PFSK-1 (cell line): ENCODE measurements at regions not wholly inside any gene's neighbourhood (a gene's known extent, or its start where the extent isn't known, plus 50 kb on each side); places are given as distances from the start of the nearest gene placed in this dataset.

Experiments used
- FOXP2 ChIP-seq: optimal IDR thresholded peaks from 2 replicates; pipeline ENCODE3; 2011; ENCODE audit warnings: borderline replicate concordance, control low read depth, inconsistent platforms; ENCODE audit not compliant: insufficient read depth; ENCODE audit errors: extremely low read length, extremely low read depth
- POLR2AphosphoS5 ChIP-seq: IDR thresholded peaks from 2 replicates; pipeline ENCODE4 v1.6.1; 2012; ENCODE audit warnings: low read depth, mild to moderate bottlenecking, control low read depth, low read length, moderate library complexity
- SIN3A ChIP-seq: IDR thresholded peaks from 2 replicates; pipeline ENCODE4 v1.6.1; 2012; ENCODE audit warnings: mild to moderate bottlenecking, low read length, moderate library complexity, borderline replicate concordance; ENCODE audit not compliant: insufficient read depth
- TAF1 ChIP-seq: IDR thresholded peaks from 2 replicates; pipeline ENCODE4 v1.6.1; 2012; ENCODE audit warnings: low read length, control low read depth, borderline replicate concordance; ENCODE audit not compliant: insufficient read depth
- TF ChIP-seq, protein P1 (sequence below), 2 experiments: IDR thresholded peaks; 2 replicates each; pipeline versions ENCODE4 v1.6.1 to v1.8.0; 2011 to 2012; ENCODE audit warnings: low read depth in 2 of 2, low read length in 2 of 2, control low read depth in 1 of 2, inconsistent platforms in 1 of 2, mild to moderate bottlenecking in 1 of 2, moderate library complexity in 1 of 2; ENCODE audit not compliant: insufficient read depth in 1 of 2

DNA sequence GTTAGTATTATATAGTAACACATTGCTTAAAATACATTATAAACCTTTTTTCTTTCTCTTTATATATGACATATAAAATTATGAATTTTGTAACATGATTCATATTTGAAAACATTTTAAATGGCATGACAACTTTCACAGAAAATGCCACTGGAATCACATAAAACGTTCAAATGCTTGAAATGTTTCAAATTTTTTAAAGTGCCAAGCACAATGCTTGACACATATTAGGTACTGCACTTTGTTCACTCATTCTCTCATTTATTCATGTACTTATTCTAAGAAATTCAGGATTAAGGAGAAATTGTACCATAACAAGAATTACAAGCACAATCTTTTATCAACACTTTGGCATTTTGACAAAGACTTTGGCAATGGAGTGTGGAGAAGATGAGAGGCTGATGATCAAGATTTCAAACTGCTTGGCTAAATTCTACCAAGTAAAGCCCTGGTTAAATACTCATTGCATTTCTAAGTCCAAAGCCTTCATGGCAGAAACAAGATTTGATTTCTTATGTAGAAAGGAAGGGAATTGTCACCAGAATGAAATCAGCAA lies 232.2 kb downstream of the C12orf50 start:
- TF ChIP-seq, protein P1, sequence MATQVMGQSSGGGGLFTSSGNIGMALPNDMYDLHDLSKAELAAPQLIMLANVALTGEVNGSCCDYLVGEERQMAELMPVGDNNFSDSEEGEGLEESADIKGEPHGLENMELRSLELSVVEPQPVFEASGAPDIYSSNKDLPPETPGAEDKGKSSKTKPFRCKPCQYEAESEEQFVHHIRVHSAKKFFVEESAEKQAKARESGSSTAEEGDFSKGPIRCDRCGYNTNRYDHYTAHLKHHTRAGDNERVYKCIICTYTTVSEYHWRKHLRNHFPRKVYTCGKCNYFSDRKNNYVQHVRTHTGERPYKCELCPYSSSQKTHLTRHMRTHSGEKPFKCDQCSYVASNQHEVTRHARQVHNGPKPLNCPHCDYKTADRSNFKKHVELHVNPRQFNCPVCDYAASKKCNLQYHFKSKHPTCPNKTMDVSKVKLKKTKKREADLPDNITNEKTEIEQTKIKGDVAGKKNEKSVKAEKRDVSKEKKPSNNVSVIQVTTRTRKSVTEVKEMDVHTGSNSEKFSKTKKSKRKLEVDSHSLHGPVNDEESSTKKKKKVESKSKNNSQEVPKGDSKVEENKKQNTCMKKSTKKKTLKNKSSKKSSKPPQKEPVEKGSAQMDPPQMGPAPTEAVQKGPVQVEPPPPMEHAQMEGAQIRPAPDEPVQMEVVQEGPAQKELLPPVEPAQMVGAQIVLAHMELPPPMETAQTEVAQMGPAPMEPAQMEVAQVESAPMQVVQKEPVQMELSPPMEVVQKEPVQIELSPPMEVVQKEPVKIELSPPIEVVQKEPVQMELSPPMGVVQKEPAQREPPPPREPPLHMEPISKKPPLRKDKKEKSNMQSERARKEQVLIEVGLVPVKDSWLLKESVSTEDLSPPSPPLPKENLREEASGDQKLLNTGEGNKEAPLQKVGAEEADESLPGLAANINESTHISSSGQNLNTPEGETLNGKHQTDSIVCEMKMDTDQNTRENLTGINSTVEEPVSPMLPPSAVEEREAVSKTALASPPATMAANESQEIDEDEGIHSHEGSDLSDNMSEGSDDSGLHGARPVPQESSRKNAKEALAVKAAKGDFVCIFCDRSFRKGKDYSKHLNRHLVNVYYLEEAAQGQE (IDR thresholded peaks at IDR 0.05; ENCODE audit: insufficient read depth in 1 of 2, low read depth in 2 of 2, low read length in 2 of 2): no peak
- TF ChIP-seq FOXP2: no peak
- TF ChIP-seq POLR2AphosphoS5: no peak
- no peak for TF ChIP-seq TAF1
- TF ChIP-seq SIN3A: no peak

DNA sequence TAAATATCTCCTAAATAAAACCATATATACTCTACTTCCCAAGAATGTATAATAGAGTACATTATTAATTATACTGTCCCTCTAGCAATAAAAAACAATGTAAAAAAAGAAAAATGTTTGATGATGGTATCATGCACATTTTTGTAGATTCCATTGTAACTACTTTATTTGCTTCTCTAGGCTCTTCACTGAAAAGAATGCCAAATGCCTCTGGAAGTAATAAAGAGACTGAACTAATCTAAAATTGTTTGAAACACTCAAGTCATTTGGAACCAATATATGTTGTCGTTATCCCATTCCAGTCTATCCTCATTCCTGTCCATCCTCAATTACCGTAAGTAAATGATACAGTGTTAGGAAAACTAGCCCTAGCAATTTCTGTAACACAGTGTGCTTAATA lies 233.6 kb downstream of the C12orf50 start:
- no peak for TF ChIP-seq POLR2AphosphoS5

DNA sequence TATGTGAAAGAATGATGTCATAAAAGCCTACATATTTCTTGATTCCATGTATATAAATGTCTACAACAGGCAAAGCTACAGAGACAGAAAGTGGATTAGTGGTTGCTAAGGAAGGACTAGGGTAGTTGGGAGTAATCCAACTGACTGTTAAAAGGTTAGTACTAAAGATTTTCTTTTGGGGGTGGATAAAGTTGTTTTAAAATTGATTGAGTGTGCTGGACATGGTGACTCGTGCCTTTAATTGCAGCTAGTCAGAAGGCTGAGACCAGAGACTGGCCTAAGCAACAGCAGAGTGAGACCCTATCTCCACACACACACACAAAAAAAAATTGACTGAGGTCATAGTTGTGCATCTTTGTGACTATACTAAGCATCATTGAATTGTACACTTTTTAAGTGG lies 234.3 kb downstream of the C12orf50 start:
- TF ChIP-seq, protein P1 (IDR thresholded peaks at IDR 0.05; ENCODE audit: insufficient read depth in 1 of 2, low read depth in 2 of 2, low read length in 2 of 2): no peak
- no peak for TF ChIP-seq TAF1
- no peak for TF ChIP-seq FOXP2
- no peak for TF ChIP-seq POLR2AphosphoS5
- no peak for TF ChIP-seq SIN3A

DNA sequence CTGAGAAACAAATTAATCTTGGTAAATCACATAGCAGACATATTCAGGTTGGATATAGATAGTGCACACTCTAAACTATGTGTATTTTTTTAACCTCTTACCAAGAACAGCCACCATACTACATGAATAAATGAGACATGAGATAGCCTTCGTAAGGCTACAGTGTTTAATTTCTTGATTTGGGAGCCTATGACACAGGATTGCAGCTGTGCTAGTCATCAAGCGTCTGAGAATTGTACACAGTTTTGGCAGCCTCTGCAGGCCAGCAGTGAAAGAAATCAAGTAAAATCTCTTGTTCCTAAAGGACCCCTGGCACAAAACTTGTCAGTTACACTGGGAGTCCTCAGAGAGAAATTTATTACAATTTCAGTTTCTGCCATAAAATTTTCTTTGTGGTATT lies 236.1 kb downstream of the C12orf50 start:
- TF ChIP-seq, protein P1 (IDR thresholded peaks at IDR 0.05; ENCODE audit: insufficient read depth in 1 of 2, low read depth in 2 of 2, low read length in 2 of 2): no peak
- no peak for TF ChIP-seq POLR2AphosphoS5
- no peak for TF ChIP-seq FOXP2
- TF ChIP-seq TAF1: no peak
- no peak for TF ChIP-seq SIN3A

DNA sequence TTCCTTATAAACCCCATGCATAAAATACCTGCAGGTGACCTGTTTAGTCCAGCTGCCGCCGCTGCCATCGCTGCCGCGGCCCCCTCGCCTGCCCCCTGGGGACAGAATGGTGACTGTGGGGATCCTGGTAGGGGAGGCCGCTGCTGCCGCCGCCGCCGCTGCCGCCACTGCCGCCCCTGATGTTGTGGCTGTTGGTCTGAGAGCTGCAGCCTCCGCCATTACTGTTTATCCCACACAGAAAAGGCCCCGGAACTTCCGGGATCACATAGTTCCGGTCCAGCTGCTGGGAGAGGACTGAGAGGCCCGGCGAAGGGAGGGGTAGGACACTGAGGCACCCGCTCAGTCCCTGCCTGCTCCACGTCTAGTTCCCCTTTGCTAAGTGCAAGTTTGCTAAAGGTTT lies 244.9 kb downstream of the C12orf50 start:
- TF ChIP-seq POLR2AphosphoS5 (no peak), TAF1 (no peak), SIN3A (no peak), FOXP2 (no peak)

DNA sequence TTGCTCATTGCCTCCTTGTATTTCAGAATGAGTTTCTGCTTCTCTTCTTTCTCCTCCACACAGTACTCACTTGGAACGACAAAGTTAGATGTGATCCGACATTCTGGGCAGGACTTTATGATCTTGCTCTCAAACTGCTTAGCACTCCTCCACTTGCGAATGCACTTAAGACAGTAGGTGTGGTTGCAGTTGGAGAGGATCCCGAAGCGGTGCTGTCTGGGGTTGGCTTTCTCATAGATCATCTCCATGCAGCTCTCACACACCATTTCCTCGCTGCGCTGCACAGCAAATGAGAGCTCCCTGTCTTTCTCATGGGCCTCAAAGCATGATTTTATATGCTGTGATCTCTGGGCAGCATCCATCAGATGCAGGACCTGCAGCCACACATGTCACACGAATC lies 245.7 kb downstream of the C12orf50 start:
- TF ChIP-seq, protein P1 (IDR thresholded peaks at IDR 0.05; ENCODE audit: insufficient read depth in 1 of 2, low read depth in 2 of 2, low read length in 2 of 2): no peak
- TF ChIP-seq FOXP2 (no peak), SIN3A (no peak), POLR2AphosphoS5 (no peak), TAF1 (no peak)
